Body of pancreas (tissue), 1 donor: ENCODE measurements at regions not wholly inside any gene's neighbourhood (a gene's known extent, or its start where the extent isn't known, plus 50 kb on each side); places are given as distances from the start of the nearest gene placed in this dataset. TPM values are rescaled to one million over a fixed set of nuclear protein-coding genes. Genes with fewer than 3 reads are reported as not detected.

Source experiments
- small RNA-seq: library from RNA; depleted of rRNA; stranded (forward); fragments of <200 nt; gene quantifications from one replicate; pipeline ENCODE3, GENCODE V24; 2016

Small RNAs in the stretch of these regions (small RNA-seq; reads per million reads assigned to genes)
- not detected for gene RNU6-413P
